ENCODE measurements at regions not wholly inside any gene's neighbourhood (a gene's known extent, or its start where the extent isn't known, plus 50 kb on each side); places are given as distances from the start of the nearest gene placed in this dataset.

DNA sequence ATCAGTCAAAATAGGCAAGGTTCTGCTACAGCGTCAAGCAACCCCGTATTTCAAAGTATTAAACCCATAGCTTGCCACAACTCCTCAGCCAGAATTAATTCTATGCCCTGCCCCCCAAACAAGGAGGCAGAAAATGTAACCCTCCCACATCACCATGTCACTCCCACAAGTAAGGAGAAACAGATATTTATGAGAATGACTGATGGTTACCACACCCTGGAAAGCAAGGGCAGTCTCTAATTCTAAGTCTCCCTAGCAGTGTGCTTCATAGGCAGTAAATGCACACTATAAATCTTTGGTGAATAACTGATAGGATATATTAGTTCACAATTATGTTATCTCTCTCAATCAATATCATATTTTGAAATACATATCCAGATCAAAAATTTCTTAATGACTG, 228.0 kb upstream of the SLC14A2 start:
- ChIA-PET CTCF (no interaction called here), POLR2A (ENCODE audit: low non-redundant PET) (no interaction called here)
- peaks cover 9% of the 10 kb centered on the region for H3K27me3 ChIP-seq (replicated peaks; ENCODE audit: insufficient read depth, low read depth, low read length, poor library complexity)
- no peak for DNase-seq (ENCODE audit: low spot score)
- BruUV-seq (replicated peaks) = no TSS peak
- no peak overlapping the region for H3K27ac ChIP-seq (ENCODE audit: low read depth, low read length, poor library complexity, severe bottlenecking)
- no peaks in the 10 kb centered on the region for H3K9me3 ChIP-seq (ENCODE audit: low read depth, low read length, poor library complexity, severe bottlenecking)
- H3K36me3 ChIP-seq (ENCODE audit: insufficient read depth, low read length, poor library complexity, severe bottlenecking) = no peaks in the 10 kb centered on the region
- no peak overlapping the region for H3K4me3 ChIP-seq (ENCODE audit: low read depth, low read length, poor library complexity, severe bottlenecking)
- intact Hi-C loops (cut with micrococcal nuclease; ENCODE audit: unreplicated experiment) = loop anchor here (10.0 kb wide), 1 partner anchor 712 kb away; no protein-coding TSS in a partner anchor
- H3K4me1 ChIP-seq (ENCODE audit: insufficient read depth, low read length, poor library complexity, severe bottlenecking) = no peaks in the 10 kb centered on the region
- TF ChIP-seq CTCF (conservative IDR thresholded peaks at IDR 0.05; ENCODE audit: low read depth, low read length) = no peak

DNA sequence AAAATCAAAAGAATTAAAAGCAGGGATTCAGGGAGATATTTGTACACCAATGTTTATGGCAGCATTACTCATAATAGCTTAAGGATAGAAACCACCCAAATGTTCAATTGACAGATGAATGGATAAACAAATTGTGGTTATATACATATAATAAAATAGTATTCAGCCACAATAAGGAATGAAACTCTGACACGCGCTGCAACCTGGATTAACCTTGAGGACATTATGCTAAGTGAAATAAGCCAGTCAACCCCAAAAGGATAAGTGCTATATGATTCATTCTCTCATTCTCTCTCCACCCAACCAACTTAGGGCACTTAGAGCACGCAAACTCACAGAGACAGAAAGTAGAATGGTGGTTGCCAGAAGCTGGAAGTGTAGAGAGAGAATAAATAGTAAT, 216.8 kb upstream of the SLC14A2 start:
- no peaks in the 10 kb centered on the region for H3K9me3 ChIP-seq (ENCODE audit: low read depth, low read length, poor library complexity, severe bottlenecking)
- no peak overlapping the region for H3K27ac ChIP-seq (ENCODE audit: low read depth, low read length, poor library complexity, severe bottlenecking)
- intact Hi-C loops (cut with micrococcal nuclease; ENCODE audit: unreplicated experiment) = no loop called here
- DNase-seq (ENCODE audit: low spot score) = no peak
- TF ChIP-seq CTCF (conservative IDR thresholded peaks at IDR 0.05; ENCODE audit: low read depth, low read length) (no peak), EZH2 (IDR thresholded peaks at IDR 0.05; ENCODE audit: borderline replicate concordance, low read depth, low read length, poor library complexity, severe bottlenecking) (no peak)
- no peak overlapping the region for H3K4me3 ChIP-seq (ENCODE audit: low read depth, low read length, poor library complexity, severe bottlenecking)
- no TSS peak for BruUV-seq (replicated peaks)
- no peaks in the 10 kb centered on the region for H3K4me1 ChIP-seq (ENCODE audit: insufficient read depth, low read length, poor library complexity, severe bottlenecking)
- H3K27me3 ChIP-seq (replicated peaks; ENCODE audit: insufficient read depth, low read depth, low read length, poor library complexity) = no peaks in the 10 kb centered on the region
- no peaks in the 10 kb centered on the region for H3K36me3 ChIP-seq (ENCODE audit: insufficient read depth, low read length, poor library complexity, severe bottlenecking)
- CTCF ChIA-PET = no interaction called here
- POLR2A ChIA-PET (ENCODE audit: low non-redundant PET) = no interaction called here

DNA sequence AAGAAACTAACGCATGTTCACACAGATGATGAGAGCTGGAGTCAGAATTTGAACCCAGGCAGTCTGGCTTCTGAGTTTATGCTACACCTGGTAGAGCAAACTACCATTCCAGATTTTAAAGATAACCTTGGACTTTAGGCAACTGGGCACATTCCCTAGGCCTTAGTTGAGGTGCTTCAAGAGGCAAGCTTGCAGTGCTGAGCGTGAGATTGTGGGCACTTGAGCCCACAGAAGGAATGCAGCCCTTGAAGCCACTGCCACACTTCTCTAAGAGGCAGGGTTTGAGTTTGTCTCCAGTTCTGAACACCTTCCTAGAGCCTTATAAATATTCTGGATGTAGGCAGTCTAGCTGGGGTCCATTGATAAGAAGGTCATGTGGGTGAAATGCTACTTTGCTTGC, 216.1 kb upstream of the SLC14A2 start:
- CTCF ChIA-PET = no interaction called here
- no TSS peak for BruUV-seq (replicated peaks)

More for the DNA sequence above, 216.1 kb upstream of the SLC14A2 start:
- DNase-seq (ENCODE audit: low spot score) = no peak
- Histone ChIP-seq H3K36me3 (ENCODE audit: insufficient read depth, low read length, poor library complexity, severe bottlenecking) (no peaks in the 10 kb centered on the region), H3K4me3 (ENCODE audit: low read depth, low read length, poor library complexity, severe bottlenecking) (no peak overlapping the region), H3K27ac (ENCODE audit: low read depth, low read length, poor library complexity, severe bottlenecking) (no peak overlapping the region), H3K4me1 (ENCODE audit: insufficient read depth, low read length, poor library complexity, severe bottlenecking) (no peaks in the 10 kb centered on the region), H3K9me3 (ENCODE audit: low read depth, low read length, poor library complexity, severe bottlenecking) (no peaks in the 10 kb centered on the region), H3K27me3 (replicated peaks; ENCODE audit: insufficient read depth, low read depth, low read length, poor library complexity) (no peaks in the 10 kb centered on the region)
- TF ChIP-seq EZH2 (IDR thresholded peaks at IDR 0.05; ENCODE audit: borderline replicate concordance, low read depth, low read length, poor library complexity, severe bottlenecking) (no peak), CTCF (conservative IDR thresholded peaks at IDR 0.05; ENCODE audit: low read depth, low read length) (no peak)
- POLR2A ChIA-PET (ENCODE audit: low non-redundant PET) = no interaction called here
- intact Hi-C loops (cut with micrococcal nuclease; ENCODE audit: unreplicated experiment) = no loop called here

Data from A673 (cell line).